ENCODE measurements at regions not wholly inside any gene's neighbourhood (a gene's known extent, or its start where the extent isn't known, plus 50 kb on each side); places are given as distances from the start of the nearest gene placed in this dataset.
"Not testable (repeated sequence)": the region's sequence is repeated elsewhere in the genome, so short reads cannot be mapped to it uniquely, and the experiment has no call there.

GRCh38 chr12:104886418-104887401 is 71.4 kb downstream of the SLC41A2 start:
- Histone ChIP-seq H3K9ac (ENCODE audit: low read length) (no peak overlapping the region), H3K4me1 (ENCODE audit: insufficient read depth, low read length) (no peaks in the 10 kb centered on the region), H3K79me2 (ENCODE audit: insufficient read depth, low read length) (no peaks in the 10 kb centered on the region), H3K9me3 (ENCODE audit: insufficient read depth, low read depth, low read length) (no peaks in the 10 kb centered on the region), H3K27me3 (ENCODE audit: insufficient read depth, low read length) (no peaks in the 10 kb centered on the region), H3K4me3 (ENCODE audit: insufficient read depth, low read depth, low read length) (no peak overlapping the region), H3K36me3 (ENCODE audit: insufficient read depth, low read length) (no peaks in the 10 kb centered on the region), H3K27ac (ENCODE audit: low read depth, low read length) (no peak overlapping the region), H4K20me1 (ENCODE audit: insufficient read depth, low read length) (no peaks in the 10 kb centered on the region), H2AFZ (ENCODE audit: low read depth, low read length) (no peak overlapping the region), H3K4me2 (ENCODE audit: low read length) (no peak overlapping the region)
- H3K27ac Mint-ChIP-seq (ENCODE audit: unreplicated experiment) = no peak overlapping the region
- H3K4me3 Mint-ChIP-seq (ENCODE audit: unreplicated experiment) = no peak overlapping the region
- FAIRE-seq = no peak
- H3K4me1 Mint-ChIP-seq (ENCODE audit: low read depth, unreplicated experiment) = no peaks in the 10 kb centered on the region
- H3K9me3 Mint-ChIP-seq (ENCODE audit: unreplicated experiment) = peaks cover 11% of the 10 kb centered on the region
- no peaks in the 10 kb centered on the region for H3K27me3 Mint-ChIP-seq (ENCODE audit: low read depth, unreplicated experiment)
- peak; percentile 50 for DNase-seq (ENCODE audit: low read depth)
- TF ChIP-seq, protein P1, sequence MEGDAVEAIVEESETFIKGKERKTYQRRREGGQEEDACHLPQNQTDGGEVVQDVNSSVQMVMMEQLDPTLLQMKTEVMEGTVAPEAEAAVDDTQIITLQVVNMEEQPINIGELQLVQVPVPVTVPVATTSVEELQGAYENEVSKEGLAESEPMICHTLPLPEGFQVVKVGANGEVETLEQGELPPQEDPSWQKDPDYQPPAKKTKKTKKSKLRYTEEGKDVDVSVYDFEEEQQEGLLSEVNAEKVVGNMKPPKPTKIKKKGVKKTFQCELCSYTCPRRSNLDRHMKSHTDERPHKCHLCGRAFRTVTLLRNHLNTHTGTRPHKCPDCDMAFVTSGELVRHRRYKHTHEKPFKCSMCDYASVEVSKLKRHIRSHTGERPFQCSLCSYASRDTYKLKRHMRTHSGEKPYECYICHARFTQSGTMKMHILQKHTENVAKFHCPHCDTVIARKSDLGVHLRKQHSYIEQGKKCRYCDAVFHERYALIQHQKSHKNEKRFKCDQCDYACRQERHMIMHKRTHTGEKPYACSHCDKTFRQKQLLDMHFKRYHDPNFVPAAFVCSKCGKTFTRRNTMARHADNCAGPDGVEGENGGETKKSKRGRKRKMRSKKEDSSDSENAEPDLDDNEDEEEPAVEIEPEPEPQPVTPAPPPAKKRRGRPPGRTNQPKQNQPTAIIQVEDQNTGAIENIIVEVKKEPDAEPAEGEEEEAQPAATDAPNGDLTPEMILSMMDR (IDR thresholded peaks at IDR 0.05; ENCODE audit: insufficient read depth, low read depth, low read length) = no peak
- TF ChIP-seq EZH2 (IDR thresholded peaks at IDR 0.05; ENCODE audit: insufficient read depth, low read length) = no peak
- H3K36me3 Mint-ChIP-seq (ENCODE audit: low read depth, unreplicated experiment) = peaks cover 17% of the 10 kb centered on the region

- not testable (repeated sequence) for H2AFZ ChIP-seq (ENCODE audit: low read depth, low read length); H3K4me3 Mint-ChIP-seq (ENCODE audit: unreplicated experiment); H3K27me3 Mint-ChIP-seq (ENCODE audit: low read depth, unreplicated experiment); H3K4me2 ChIP-seq (ENCODE audit: low read length); H3K9ac ChIP-seq (ENCODE audit: low read length); H3K27ac ChIP-seq (ENCODE audit: low read depth, low read length); H3K27me3 ChIP-seq (ENCODE audit: insufficient read depth, low read length); H3K79me2 ChIP-seq (ENCODE audit: insufficient read depth, low read length); H3K4me1 ChIP-seq (ENCODE audit: insufficient read depth, low read length); H3K9me3 ChIP-seq (ENCODE audit: insufficient read depth, low read depth, low read length); FAIRE-seq; H4K20me1 ChIP-seq (ENCODE audit: insufficient read depth, low read length); H3K4me3 ChIP-seq (ENCODE audit: insufficient read depth, low read depth, low read length); DNase-seq (ENCODE audit: low read depth); H3K27ac Mint-ChIP-seq (ENCODE audit: unreplicated experiment); H3K36me3 ChIP-seq (ENCODE audit: insufficient read depth, low read length); H3K4me1 Mint-ChIP-seq (ENCODE audit: low read depth, unreplicated experiment)
- H3K36me3 Mint-ChIP-seq (ENCODE audit: low read depth, unreplicated experiment) = peaks cover 19% of the 10 kb centered on the region
- H3K9me3 Mint-ChIP-seq (ENCODE audit: unreplicated experiment) = peaks cover 14% of the 10 kb centered on the region
Measured at GRCh38 chr12:104878858-104879257, 79.2 kb downstream of the SLC41A2 start.

- H3K27ac ChIP-seq (ENCODE audit: low read depth, low read length) = no peak overlapping the region
- Mint-ChIP-seq H3K27ac (ENCODE audit: unreplicated experiment) (no peak overlapping the region), H3K9me3 (ENCODE audit: unreplicated experiment) (peaks cover 14% of the 10 kb centered on the region), H3K36me3 (ENCODE audit: low read depth, unreplicated experiment) (peaks cover 15% of the 10 kb centered on the region), H3K27me3 (ENCODE audit: low read depth, unreplicated experiment) (no peaks in the 10 kb centered on the region), H3K4me1 (ENCODE audit: low read depth, unreplicated experiment) (peaks cover 2% of the 10 kb centered on the region), H3K4me3 (ENCODE audit: unreplicated experiment) (no peak overlapping the region)
- no peaks in the 10 kb centered on the region for H3K79me2 ChIP-seq (ENCODE audit: insufficient read depth, low read length)
- H2AFZ ChIP-seq (ENCODE audit: low read depth, low read length) = no peak overlapping the region
- H3K9ac ChIP-seq (ENCODE audit: low read length) = no peak overlapping the region
- DNase-seq (ENCODE audit: low read depth) (peak; percentile 12), FAIRE-seq (no peak)
- H4K20me1 ChIP-seq (ENCODE audit: insufficient read depth, low read length) = no peaks in the 10 kb centered on the region
- no peaks in the 10 kb centered on the region for H3K36me3 ChIP-seq (ENCODE audit: insufficient read depth, low read length)
- TF ChIP-seq, protein P1 (IDR thresholded peaks at IDR 0.05; ENCODE audit: insufficient read depth, low read depth, low read length) = peak; percentile 74
- no peak for TF ChIP-seq EZH2 (IDR thresholded peaks at IDR 0.05; ENCODE audit: insufficient read depth, low read length)
- no peak overlapping the region for H3K4me2 ChIP-seq (ENCODE audit: low read length)
- no peak overlapping the region for H3K4me3 ChIP-seq (ENCODE audit: insufficient read depth, low read depth, low read length)
- H3K4me1 ChIP-seq (ENCODE audit: insufficient read depth, low read length) = no peaks in the 10 kb centered on the region
- H3K27me3 ChIP-seq (ENCODE audit: insufficient read depth, low read length) = no peaks in the 10 kb centered on the region
- no peaks in the 10 kb centered on the region for H3K9me3 ChIP-seq (ENCODE audit: insufficient read depth, low read depth, low read length)
Measured at GRCh38 chr12:104877103-104877705, 80.9 kb downstream of the SLC41A2 start.
